ENCODE measurements at regions not wholly inside any gene's neighbourhood (a gene's known extent, or its start where the extent isn't known, plus 50 kb on each side); places are given as distances from the start of the nearest gene placed in this dataset.

GRCh38 chr5:27276119-27276518 is 237.7 kb upstream of the CDH9 start:
- Histone ChIP-seq H3K79me2 (ENCODE audit: insufficient read depth, low read length) (no peaks in the 10 kb centered on the region), H2BK5ac (ENCODE audit: insufficient read length, low read length) (no peak overlapping the region), H4K5ac (ENCODE audit: insufficient read length, low read depth, low read length) (no peak overlapping the region), H3K14ac (ENCODE audit: insufficient read depth, low read length) (no peak overlapping the region), H3K23ac (ENCODE audit: insufficient read length, low read depth, low read length) (no peak overlapping the region), H2AK5ac (ENCODE audit: insufficient read length, low read length) (no peak overlapping the region), H3K56ac (ENCODE audit: insufficient read length, low read depth, low read length) (no peak overlapping the region), H4K91ac (ENCODE audit: insufficient read length, low read depth, low read length) (no peak overlapping the region), H2BK120ac (ENCODE audit: low read depth, low read length, poor library complexity, severe bottlenecking) (no peak overlapping the region), H3K23me2 (ENCODE audit: insufficient read length, low read depth, low read length, poor library complexity, severe bottlenecking) (no peaks in the 10 kb centered on the region), H3K27ac (ENCODE audit: insufficient read length, low read depth, low read length) (no peak overlapping the region), H3K79me1 (ENCODE audit: insufficient read depth, low read depth, low read length, poor library complexity, severe bottlenecking) (no peaks in the 10 kb centered on the region), H3K4me2 (ENCODE audit: insufficient read depth, insufficient read length, low read length) (no peak overlapping the region), H2BK15ac (ENCODE audit: low read depth, low read length) (no peak overlapping the region), H3K4me1 (ENCODE audit: insufficient read depth, low read length) (no peaks in the 10 kb centered on the region), H4K20me1 (ENCODE audit: control insufficient read depth, insufficient read depth, insufficient read length) (no peaks in the 10 kb centered on the region), H2BK12ac (ENCODE audit: insufficient read length, low read depth, low read length) (no peak overlapping the region), H3K27me3 (ENCODE audit: insufficient read depth, low read length) (no peaks in the 10 kb centered on the region), H3K9me3 (ENCODE audit: control insufficient read depth, low read depth, low read length) (no peaks in the 10 kb centered on the region), H3K4ac (ENCODE audit: low read depth, low read length) (no peak overlapping the region), H3T11ph (ENCODE audit: low read length) (no peak overlapping the region), H3K9ac (ENCODE audit: extremely low read depth, insufficient read length, low read length) (no peak overlapping the region), H3K18ac (ENCODE audit: insufficient read length, low read depth, low read length) (no peak overlapping the region), H2BK20ac (ENCODE audit: low read depth, low read length, poor library complexity, severe bottlenecking) (no peak overlapping the region), H4K8ac (replicated peaks; ENCODE audit: insufficient read length, low read depth, low read length) (no peak overlapping the region), H2AFZ (ENCODE audit: low read length) (no peak overlapping the region)
- no peak for DNase-seq
- no peaks in the 10 kb centered on the region; a peak in 1 of 7 replicates for H3K36me3 Mint-ChIP-seq (ENCODE audit: insufficient read depth in 1 of 3, low read depth in 3 of 3)
- no peak overlapping the region for H3K4me3 Mint-ChIP-seq
- no peaks in the 10 kb centered on the region; the same call in 1 of the 2 replicates for H3K27me3 Mint-ChIP-seq (ENCODE audit: low read depth)
- TF ChIP-seq CTCF (conservative IDR thresholded peaks at IDR 0.05) = no peak
- WGBS (ENCODE audit: extremely low coverage, insufficient read length, low lambda C conversion rate) = no CpG with 5 or more reads among the region's 4 CpGs
- H3K9me3 Mint-ChIP-seq = no peaks in the 10 kb centered on the region
- no peak overlapping the region for H3K27ac Mint-ChIP-seq
- H3K4me1 Mint-ChIP-seq = no peaks in the 10 kb centered on the region

All from H9 (cell line).